NCI-H446 treated with DMSO at 0.1 percent for 48 hours (cell line): ENCODE measurements at regions not wholly inside any gene's neighbourhood (a gene's known extent, or its start where the extent isn't known, plus 50 kb on each side); places are given as distances from the start of the nearest gene placed in this dataset.

Source experiments
- DNase-seq: peaks from one replicate; lab custom pipeline; 2025; lab: John Stamatoyannopoulos, UW

- DNase-seq = no peak
These were observed 55.6 kb upstream of the ALOX12 start for GRCh38 chr17:6940186-6940649.

- no peak for DNase-seq
These were observed 53.9 kb upstream of the ALOX12 start for GRCh38 chr17:6941989-6942388.

DNA sequence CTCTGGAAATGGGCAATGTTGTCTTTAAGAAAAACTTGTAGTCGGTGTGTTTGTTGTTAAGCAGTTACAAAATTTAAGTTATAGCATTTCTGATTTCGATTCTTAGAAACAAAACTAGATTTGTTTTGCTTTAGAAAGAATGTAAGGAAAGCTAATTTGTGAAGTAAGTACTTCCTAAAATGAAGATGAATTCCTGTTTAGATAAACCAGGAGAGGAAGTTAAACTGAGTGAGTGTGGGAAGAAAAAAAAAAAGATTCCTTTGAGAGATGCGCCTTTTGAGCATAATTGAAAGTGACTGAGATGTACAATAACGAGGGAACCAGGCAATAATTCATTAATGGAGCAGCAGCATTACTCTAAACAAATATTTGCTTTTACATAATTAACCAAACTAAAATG lies 52.4 kb upstream of the ALOX12 start:
- DNase-seq = no peak
